ENCODE measurements at regions not wholly inside any gene's neighbourhood (a gene's known extent, or its start where the extent isn't known, plus 50 kb on each side); places are given as distances from the start of the nearest gene placed in this dataset.

DNA sequence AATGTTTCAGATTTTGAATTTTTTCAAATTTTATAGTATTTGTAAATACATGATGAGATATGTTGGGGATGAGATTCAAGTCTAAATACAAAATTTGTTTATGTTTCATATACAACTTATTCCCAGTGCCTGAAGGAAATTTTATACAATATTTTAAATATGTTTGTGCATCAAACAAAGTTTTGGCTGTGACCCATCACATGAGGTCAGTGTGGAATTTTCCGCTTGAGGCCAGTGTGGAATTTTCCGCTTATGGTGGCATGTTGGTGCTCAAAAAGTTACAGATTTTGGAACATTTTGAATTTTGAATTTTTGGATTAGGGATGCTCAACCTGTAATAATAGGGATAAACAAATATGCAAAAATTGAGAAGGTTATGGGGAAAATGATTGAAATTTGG, 356.6 kb upstream of the JAG1 start:
- no peak for DNase-seq (ENCODE audit: extremely low read depth, low read depth, low spot score)

DNA sequence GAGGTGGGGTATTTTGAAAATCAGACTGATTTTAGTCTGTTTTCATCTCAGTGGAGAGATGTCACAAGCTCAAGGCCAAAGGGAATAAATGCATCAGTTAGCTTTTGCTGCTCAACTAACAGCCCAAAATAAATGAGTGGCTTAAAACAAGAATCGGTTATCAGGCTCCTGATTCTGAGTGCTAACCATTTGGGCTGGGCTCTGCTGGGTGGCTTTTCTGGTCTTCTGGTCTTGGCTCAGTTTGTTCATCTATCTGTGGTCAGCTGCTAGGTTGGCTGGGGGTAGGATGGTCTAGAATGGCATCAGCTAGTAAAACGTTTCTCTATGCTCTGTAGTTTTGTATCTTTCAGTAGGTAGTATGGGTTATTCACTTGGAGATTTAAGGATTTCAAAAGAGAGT, 357.5 kb upstream of the JAG1 start:
- DNase-seq (ENCODE audit: extremely low read depth, low read depth, low spot score) = no peak

DNA sequence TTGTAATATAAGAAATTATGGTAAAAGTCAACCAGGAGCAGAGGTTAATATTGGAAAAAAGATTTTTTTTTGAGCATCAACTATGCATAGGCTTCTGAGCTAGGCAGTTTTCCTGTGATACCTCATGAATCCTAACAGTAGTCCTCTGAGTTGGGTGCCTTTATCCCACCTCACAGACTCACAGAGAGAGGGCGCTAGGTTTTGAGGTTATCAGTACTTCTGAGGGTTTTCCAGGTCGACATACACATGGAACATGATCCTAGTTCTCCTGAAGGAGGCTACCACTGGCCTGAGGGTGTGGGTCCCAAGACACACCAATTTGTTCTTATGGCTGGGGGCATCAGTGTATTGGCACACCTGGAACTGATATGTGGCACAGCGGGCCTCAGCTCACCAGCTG, 358.8 kb upstream of the JAG1 start:
- DNase-seq (ENCODE audit: extremely low read depth, low read depth, low spot score) = no peak

DNA sequence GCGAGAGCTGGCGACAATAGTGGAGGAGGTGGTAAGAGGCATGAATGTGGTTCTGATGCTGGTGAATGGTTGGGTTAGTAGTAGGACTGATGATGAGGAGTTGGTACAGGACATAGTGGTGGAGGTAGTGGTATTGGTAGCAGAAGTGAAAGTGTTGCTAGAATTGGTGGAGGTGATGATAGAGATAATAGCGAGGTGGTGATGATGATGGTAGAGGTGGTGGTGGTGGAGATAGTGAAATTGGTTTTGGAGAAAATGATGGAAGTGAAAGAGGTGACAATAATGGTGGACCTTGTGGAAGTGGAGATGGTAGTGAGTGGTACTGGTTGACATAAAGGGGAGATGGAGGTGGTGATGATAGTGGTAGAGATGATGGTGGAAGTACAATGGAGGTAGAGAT, 360.2 kb upstream of the JAG1 start:
- no peak for DNase-seq (ENCODE audit: extremely low read depth, low read depth, low spot score)

DNA sequence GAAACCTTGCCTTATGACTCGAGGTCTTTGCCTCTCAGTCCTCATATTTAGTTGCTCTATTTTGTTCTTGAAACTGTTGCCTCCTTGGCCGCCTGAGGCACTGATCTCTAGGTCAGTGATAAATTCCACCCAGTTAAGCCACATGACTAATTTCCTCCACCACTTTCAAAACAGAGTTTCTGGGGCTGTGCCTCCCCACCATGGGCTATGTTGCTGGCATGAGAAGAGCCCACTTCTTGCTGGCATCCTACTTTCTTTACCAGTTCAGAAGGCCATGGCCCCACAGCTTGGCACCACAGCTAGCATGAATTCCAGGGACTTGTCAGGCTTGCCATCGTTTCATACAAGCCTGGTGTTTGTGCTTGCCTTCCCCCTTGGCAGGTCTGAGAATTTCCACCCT, 361.4 kb upstream of the JAG1 start:
- DNase-seq (ENCODE audit: extremely low read depth, low read depth, low spot score) = no peak

DNA sequence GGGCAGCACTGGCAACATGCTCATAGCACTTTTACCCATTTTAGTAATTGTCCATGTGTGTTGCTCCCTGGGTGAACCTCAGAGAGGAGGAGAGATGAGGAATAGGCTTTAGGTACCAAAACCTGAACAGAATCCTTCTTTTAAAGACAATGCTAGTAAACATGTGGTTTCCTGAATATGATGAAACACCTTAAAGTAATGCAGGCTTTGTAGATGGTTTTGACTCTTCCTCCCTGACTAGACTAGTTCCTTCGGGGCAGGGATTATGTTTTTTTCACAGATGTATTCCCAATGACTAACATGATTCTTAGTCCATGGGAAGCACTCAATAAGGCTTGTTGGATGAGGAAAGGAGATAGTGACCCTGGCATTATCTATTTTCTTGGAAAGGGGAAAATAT, 367.6 kb upstream of the JAG1 start:
- DNase-seq (ENCODE audit: extremely low read depth, low read depth, low spot score) = no peak

DNA sequence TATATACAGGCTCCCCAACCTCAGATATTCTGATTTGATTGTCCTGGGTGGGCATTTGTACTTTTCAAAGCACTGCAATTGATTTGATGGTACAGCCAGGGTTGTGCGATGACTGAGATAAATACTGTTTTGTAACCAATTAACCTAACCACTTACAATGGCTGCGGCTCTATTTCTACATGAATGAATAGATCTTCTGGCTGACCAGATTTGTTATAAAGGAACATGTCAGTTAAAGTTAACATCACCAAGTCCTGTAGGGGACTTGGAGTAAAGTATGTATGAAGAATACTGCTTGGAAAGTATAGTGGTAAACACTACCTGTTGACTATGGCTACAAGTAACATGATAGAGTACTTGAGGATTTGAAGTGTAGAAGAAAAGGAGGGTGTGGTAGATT, 369.2 kb upstream of the JAG1 start:
- DNase-seq (ENCODE audit: extremely low read depth, low read depth, low spot score) = no peak

DNA sequence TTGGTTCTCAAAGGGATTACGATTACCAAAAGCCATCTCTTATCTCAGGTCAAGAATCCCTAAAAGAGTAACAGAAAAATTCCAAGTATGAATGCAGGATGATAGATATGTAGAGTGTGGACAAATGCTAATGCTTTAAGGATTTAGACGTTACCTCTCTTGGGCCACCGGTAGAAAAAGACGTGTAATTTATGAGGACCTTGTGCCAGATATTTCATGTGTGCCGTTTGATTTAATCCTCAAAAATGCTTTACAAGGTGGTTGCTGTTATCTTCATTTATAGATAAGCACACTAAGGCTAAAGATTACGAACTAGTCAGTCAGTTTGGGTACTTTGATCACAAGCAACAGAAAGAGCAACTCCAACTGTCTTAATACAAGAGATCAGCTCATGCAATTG, 370.8 kb upstream of the JAG1 start:
- DNase-seq (ENCODE audit: extremely low read depth, low read depth, low spot score) = no peak

DNA sequence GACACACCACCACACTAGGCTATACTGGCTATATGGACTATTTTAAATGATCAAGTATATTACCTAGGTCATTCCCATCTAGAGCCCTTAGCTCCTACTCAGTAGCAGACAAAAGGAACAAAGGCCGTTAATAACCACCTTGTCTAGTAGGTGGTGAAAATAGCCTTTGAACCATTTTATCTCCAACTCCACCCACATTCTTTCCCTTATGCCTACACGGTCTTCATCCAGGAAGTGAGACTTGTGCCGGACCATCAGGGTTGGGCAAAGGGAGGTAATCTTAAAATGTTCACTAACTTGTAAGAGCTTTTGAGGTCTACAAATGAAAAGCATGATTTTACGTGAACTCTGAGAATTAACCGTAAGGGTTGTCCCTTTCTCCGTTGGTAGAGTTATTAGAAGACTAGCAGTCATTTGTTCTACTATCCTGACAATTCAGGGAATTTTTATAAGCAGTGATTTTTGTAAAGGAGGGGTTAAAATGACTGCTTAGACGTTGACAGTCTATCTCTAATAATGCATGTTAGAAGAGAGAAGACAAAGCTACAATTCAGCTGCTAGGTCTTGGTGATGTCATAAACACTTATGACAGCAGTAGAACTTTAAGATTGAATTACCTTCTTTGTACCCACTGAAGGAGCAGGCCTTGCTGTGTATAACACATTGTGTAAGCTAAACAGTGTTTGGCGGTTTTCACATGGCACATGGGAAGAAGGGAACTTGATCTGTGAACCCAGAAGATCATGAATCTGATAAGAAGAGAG, 371.8 kb upstream of the JAG1 start:
- no peak for DNase-seq (ENCODE audit: extremely low read depth, low read depth, low spot score)

DNA sequence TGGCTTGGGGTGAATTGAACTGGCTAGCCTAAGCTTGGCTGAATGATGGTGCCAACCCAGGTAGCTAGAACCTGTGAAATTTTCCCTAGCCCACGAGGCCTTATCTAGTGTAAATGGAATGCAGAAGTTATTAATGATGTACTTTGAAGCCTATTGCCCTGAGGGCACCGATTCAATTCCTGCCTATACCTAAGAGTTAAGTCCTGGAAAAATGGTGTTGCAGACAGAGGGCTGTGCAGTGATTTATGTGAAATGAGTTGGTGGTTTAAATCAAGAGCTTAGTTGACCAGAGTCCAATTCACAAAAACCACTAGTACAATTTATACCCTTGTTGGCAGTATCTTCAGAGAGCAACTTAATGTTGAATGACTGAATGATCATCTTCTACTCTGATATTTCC, 373.8 kb upstream of the JAG1 start:
- no peak for DNase-seq (ENCODE audit: extremely low read depth, low read depth, low spot score)

DNA sequence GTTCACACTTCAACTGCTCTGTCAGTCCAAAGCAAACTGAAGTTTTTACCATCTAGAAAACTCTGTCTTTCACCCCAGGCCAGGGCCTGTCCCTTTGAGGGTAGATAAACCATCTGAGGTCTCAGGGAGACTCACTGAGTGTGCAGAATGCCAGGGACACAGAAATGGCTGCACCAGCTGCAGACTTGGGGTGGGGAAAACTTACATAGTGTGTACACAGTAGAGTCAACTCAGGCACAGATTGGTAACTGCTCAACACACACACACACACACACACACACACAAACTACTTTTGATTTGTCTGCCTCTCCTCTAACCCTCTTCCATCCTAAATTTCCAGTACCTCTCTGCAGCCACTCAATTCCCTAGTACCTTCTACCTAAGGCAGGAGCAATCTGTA, 374.9 kb upstream of the JAG1 start:
- no peak for DNase-seq (ENCODE audit: extremely low read depth, low read depth, low spot score)

DNA sequence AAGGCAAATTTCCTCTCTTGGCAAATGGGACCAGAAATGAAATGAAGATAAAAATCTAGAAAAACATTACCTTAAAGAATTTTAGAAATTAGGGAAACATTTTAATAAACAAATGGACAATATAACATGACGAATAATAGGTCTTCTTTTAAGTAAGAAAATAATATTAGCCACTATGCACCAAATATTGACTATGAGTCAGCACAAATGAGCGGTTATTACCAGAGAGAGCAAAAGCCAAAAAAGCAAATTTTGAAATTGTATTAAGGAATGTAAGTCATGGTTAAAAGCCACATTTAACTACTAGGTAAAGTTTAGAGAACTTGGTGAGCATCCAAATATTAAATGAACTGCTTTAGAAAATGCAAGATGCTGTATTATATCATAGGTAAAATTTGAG, 376.6 kb upstream of the JAG1 start:
- no peak for DNase-seq (ENCODE audit: extremely low read depth, low read depth, low spot score)

DNA sequence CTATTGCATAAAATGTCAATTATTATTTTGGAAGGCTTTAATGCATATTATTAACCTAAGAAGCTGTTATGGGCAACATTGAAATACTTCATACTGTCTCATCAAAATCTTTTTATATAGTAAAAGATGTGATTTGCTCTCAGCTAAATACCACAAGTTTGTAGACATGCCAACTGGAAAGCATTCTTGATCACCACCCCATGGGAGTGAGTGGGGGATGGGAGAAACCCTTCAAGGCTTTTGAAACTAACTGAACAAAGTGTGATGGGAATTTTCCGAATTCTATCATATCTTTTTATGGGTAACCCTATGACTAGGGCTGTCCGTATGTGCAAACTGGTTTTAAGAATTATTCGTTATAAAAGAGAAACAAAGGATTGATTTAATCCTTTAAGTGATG, 377.3 kb upstream of the JAG1 start:
- no peak for DNase-seq (ENCODE audit: extremely low read depth, low read depth, low spot score)

DNA sequence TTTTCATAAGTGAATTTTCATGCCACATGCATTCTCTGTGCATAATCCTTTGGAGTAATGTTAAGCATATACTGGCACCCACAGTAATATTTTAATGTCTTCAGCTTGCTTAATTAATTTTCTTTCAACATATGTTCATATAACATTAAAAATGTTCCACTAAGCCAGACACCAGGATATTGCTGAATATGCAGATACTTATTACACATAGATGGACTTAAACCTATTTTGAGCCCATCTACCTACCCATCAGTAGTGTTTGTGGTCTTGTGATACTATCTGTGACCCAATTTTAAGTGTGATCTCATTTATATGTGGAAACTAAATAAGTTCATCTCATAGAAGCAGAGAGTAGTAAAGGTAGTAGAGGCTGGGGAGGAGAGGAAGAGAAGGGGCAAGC, 379.5 kb upstream of the JAG1 start:
- no peak for DNase-seq (ENCODE audit: extremely low read depth, low read depth, low spot score)

DNA sequence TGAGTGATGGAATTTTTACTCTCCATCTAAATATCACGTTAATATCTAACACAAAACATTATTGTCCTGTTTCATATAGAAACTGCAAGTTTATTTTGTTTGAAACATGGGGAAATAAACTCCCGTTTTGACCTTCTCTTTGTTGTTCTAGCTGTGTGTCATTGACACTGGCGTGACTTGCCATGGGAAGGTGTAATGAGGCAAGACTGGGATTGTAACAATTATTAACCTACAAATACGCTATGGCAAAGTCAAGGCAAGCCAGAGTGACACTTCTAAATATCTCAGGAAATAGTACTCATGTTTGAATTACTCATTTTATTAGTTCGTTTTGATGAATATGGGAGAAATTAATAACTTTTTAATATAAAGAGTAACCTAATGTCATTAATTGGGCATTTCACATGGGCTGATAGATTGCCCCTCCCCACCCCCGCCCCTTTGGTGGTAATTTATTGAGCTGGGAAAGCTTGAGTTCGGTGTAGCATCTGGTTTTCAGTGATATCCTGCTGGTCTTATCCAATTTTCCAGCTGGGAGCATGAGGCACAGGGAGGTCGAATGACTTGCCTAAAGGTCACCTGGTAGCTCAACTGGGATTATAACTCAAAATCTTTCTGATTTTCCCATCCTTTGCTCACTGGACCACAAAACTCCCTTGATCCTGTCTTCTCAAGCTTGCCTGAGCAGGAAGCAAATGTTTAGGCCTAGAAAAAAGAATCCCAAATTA, 380.6 kb upstream of the JAG1 start:
- no peak for DNase-seq (ENCODE audit: extremely low read depth, low read depth, low spot score)

DNA sequence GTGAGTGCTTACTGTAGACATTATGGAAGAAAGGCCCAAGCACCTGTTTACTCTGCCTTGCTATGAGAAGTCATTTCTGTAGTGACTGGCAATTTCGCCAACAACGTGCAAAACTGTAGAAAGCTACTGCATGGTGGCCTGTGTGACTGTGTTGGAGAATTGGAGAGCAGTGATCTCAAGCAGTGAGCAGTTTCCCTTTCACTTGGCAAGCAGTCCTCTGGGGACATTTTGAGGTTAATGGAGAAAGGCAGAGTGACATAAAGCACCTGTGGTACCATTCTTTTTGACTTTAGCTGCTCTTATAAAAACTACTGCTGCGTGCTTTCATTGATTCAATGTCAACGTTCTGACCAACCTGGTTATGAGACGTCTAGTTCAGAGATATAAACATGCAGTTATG, 382.6 kb upstream of the JAG1 start:
- no peak for DNase-seq (ENCODE audit: extremely low read depth, low read depth, low spot score)

DNA sequence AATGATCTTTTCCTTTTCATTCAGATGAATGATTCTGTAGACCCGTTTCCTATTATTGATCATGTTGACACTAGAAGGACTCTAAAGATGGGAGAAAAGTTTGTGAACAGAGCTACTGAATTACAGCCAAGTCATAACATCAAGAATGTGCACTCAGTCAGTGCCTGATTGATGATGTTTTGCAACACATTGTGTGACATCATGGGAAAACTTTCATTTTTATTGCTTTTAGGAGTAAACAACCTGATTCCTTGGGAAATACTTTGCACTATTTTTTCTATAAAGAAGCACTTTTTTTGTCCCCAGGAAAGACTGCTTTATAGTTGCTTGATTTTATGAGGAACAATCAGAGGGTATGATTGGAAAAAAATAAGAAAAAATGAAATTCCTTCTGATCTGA, 383.8 kb upstream of the JAG1 start:
- no peak for DNase-seq (ENCODE audit: extremely low read depth, low read depth, low spot score)

DNA sequence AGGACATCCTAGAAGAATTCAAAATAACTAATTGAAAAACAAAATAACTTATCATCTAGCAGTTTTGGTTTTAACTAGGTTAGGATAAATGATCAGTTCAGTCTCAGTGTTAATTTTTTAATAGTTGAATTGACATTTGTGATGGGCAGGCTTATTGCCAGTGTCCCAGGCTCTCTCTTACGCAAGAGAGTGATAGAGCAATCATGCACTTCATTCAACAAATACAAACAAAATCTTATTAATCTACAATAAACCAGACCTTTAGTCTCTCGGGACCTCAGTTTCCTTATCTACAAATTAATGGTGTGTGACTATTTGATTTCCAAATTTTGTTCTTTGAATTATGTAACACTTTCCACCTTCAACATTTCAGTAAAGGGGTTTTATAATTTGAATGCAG, 385.9 kb upstream of the JAG1 start:
- no peak for DNase-seq (ENCODE audit: extremely low read depth, low read depth, low spot score)

DNA sequence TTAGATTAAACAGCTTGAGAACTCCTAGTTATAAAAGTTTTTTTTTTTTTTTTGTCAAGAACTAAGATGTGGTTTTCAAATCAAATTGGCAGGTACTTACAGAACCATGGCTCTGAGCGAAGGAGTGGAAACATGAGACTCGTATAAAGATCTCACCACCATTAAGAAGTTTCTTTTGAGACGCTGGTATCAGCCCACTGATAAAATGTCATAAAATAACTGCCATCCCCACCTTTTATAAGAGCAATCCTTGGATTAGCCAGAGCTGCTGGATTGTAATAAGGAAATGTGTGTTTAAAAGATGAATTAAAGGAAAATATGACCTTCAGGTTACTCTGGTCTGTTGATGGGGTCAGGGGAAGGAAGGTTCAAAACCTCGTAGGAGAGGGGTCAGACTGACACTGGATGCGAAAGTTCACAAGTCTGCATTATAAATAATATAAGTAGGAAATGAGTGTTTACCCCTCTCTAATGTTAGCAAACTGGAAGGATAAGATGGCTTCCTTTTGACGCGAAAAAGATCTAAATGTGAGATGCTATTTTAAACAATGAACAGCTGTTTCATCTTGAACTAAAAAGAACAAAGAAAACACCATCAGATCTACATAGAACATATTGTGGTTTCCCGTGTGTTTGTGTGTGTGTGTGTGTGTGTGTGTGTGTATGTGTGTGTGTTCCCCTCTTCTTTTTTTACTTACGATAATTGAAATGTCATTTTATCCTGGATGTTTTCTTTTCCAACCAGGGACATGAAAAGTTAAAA, 386.8 kb upstream of the JAG1 start:
- DNase-seq (ENCODE audit: extremely low read depth, low read depth, low spot score) = no peak

DNA sequence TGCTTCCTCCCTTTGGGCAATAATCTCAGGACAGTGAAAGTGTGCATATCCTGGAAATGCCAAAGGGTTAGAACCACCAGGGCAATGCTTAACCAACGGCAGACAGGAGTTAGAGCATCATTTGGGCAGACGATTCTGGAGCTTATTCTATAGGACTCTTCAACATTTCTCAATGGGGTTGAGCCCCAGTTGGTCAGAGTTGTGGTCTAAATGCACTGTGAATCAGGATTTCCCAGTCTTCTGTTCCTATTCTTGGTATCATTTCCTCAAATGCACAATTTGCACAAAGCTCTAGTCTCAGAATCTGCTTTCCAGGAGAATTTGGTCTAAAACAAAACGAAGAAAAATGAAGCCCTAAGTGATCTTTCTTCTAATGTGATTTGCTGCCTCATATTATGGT, 389.6 kb upstream of the JAG1 start:
- no peak for DNase-seq (ENCODE audit: extremely low read depth, low read depth, low spot score)

DNA sequence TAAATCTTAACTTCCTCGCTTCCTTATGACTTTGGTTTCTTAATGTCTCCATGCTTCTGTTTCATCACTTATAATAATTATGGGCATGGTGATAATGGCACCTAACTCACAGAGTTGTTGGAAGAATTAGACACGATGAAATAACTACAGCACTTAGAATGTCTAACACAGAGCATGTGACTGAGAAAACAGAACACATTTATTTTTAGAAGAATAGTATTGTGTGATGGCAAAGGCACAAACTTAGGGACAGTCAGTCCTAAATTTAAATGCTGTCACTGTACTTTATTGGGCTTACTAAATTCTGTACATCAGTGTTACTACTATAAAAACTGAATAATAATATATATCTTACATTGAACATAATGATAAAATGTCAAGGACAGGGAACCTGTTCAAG, 391.1 kb upstream of the JAG1 start:
- DNase-seq (ENCODE audit: extremely low read depth, low read depth, low spot score) = no peak

DNA sequence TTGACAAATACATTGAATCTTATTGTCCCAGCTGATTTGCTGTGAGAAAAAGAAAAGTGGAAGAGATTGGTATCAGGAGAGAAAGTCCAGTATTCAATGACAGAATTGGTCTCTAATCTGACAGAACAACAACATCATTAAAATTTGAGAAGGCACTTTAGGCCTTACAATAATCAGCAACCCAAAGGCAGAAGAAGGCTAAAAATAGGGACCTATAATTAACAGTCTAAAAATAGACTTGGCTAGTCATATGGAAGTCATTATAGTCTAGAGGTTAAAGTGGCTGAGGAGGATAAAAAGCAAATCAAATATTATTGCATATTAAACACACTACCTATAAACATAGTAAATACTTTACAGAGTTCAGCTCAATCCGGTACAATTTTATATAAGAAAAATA, 393.6 kb upstream of the JAG1 start:
- DNase-seq (ENCODE audit: extremely low read depth, low read depth, low spot score) = no peak
